DMS53 (cell line): ENCODE measurements at regions not wholly inside any gene's neighbourhood (a gene's known extent, or its start where the extent isn't known, plus 50 kb on each side); places are given as distances from the start of the nearest gene placed in this dataset.
A peak's percentile ranks its signal among the peaks of the same experiment; 100 is the strongest.
"Not testable (repeated sequence)": the region's sequence is repeated elsewhere in the genome, so short reads cannot be mapped to it uniquely, and the experiment has no call there.

Experiments used
- DNase-seq: peaks from one replicate; lab custom pipeline; 2025; lab: John Stamatoyannopoulos, UW

DNA sequence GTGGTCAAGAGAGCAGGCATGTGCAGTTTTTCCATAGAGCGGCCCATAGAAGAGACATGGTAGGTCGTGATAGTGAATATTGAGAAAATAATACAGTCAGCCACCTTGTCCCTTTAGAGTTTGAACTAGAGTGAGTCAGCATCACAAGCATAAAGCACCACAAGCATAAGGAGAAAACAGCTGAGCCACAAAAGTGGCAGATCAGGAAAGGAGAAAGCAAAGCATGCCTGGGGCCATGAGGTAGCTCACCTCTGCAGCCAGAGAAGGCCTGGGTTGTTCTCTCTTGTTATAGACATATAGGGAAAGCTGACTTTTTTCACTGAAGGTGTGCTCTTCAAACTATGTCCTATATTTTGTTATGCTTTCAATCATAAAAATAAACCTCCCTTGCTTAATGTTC lies 879.0 kb downstream of the DSC3 start:
- peak; percentile 11 for DNase-seq

DNA sequence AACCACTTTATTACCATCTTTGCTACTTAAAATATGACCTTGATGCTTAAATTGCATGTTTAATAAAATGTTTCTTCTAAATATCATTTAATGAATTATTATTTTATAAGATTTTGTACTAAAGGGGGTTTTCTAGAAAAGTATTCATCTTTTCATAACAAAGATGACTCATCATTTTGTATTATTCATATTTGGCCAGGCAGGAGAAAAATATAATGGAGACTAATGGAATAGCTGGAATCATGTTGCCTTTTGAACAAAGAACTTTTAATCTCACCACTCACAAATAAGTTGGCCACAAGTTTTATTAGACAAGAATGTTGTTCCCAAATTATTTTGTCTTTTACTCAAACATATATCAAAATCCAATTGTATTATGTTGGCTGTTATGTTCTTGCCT lies 882.4 kb downstream of the DSC3 start:
- DNase-seq = no peak

DNA sequence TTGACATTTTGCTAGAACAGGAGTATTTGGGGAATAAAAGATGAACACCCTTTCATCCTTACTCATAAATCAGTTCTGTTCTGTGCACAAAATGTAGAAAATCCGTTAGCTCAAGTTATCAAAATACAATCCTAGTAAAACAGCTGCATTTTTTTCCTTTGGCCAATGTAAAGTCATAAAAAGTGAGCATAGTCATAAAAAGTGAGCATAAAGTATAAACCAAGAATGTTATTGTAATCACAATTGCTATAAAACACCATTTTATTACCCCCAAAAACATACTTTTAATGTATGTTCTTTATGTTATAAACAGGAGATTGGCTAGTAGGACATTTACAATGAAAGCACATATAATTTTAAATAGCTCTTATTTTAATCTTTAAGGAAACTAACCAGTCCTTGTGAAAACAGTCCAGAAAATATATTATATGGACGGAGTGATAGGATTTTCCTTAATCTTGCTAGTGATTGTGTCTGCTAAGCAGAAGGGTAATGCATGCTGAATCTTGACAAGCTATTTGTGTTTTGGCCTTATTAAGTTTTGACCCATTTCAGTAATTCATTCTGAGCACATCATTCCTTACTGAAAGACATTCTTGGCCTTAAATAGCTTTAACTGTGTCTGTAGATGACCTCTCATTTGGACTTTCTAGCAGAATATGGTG lies 891.8 kb downstream of the DSC3 start:
- no peak for DNase-seq

DNA sequence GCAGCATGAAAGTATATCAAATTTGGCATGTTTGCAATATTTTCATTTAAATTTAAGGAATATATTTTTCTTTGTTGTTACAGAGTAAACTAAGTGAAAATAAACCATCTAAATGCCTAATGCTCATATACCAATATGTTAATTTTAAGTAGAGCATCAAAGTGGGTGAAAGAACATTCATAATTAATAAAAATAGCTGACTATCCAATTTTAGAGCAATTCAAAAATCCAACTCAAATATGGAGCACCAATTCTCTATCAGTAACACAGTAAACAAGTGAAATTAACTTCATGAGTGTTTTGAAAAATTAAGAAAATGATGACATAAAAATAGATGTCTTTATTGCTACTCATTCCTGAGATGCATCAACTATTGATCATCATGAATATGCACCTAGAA lies 893.0 kb downstream of the DSC3 start:
- DNase-seq = no peak

DNA sequence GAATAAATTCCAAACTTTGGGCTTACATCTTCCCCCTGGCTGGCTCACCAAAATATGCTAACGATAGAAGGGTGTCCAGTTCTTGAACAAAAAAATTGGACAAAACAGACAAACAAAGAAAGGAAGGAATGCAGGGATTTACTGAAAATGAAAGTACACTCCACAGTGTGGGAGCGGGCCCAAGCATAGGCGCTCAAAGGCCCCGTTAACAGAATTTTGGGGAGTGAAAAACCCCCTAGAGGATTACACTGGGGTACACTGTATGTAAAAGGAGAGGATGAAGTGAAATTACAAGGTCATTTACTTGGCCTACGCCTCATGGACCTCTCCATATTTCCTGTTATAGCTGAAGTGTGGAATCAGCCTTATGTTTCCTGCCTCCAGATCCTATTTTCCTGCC lies 899.7 kb downstream of the DSC3 start:
- no peak for DNase-seq

DNA sequence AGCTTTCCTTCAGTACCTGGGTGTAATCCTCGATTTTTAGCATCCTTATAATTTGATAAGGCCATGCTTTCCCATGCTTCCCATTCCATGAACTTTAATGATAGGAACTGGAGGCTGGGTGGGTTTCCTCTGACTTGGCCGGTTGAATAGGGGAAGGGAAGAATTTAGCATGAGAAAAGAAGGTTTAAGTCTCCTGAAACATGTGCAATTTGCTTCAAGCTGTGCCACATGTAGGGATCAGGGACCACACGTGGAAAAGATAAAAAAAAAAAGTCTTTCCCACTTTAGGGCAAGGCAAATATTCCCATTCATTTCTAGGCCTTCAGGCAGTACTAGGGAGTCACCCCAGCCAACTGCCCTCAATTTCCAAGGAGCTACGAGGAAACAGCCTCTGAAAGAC lies 900.3 kb downstream of the DSC3 start:
- no peak for DNase-seq

DNA sequence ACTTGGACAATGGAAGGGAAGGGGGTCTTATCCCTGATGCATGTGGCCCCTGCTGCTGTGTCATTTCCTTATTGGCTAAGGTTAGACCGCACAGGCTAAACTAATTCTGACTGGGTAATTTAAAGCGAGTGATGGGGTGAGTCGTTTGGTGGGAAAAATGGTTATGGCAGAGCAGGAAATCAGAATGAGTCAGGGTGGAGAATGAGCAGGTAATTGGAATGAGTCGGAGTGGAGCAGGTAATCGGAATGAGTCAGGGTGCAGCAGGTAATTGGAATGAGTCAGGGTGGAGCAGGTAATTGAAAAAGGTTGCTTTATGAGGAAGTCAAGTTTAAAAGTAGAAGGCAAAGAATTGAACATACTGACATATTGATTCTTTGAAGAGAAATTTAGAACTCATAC lies 901.0 kb downstream of the DSC3 start:
- not testable (repeated sequence) for DNase-seq

DNA sequence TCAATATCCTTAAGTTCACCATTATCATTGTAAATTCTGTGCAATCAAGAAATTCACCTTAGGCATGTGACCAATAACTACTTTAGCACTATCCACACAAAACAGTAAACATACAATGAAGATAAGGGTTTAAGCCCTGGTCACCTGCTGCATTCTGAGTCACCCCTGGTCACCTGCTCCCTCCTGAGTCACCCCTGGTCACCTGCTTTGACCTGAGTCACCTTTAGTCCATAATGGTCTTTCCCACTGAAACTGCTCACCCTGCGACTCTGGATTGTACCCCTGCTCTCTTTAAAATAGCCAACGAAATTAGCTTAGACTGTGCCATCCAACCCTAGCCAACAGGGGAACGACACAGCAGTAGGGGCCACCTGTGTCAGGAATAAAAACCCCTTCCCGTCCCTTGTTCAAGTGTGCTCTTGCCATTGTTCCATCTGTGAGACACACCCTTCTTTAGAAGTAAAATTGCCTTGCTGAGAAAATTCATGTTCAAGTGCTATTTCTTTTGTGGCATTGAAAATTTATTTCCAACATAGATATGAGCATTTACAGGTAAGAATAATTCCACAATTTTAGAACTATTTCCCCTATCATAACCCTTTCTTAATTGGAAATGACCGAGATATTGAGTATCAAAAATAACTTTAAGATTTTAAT lies 902.8 kb downstream of the DSC3 start:
- peak; percentile 58 for DNase-seq

DNA sequence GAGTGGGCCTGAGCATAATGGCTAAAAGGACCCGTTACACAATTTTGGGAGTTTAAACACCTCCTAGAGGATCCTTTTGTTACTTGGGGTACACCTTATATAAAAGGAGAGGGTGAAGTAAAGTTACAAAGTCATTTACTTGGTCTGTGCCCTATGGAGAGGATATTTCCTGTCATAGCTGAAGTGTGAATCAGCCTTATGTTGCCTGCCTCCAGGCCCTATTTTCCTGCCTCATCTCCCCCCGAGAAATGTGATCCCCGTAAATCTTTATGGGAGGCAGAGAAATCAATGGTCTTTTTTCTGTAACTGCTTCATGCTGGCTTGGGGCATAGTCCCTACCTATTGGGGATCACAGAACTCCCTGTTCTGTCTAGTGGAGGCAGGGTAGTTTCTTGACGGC lies 906.6 kb downstream of the DSC3 start:
- no peak for DNase-seq

DNA sequence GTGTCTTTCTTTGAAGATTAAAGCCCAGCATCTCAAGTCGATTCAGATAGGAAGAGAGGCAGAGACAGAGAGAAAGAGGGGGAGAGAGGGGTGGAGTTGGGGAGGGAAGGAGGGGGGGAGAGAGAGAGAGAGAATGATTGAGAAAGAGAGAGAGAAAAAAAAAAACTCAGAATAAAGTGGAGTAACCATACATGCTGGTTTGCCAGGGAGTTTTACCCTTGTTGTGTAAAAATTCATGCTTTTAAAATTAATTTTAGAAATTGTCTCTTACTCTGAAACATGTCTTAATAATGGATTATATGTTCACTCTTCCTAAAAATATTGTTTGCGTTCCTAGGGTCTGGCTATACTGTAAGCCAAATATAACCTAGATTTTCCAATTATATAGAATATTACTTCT lies 908.5 kb downstream of the DSC3 start:
- no peak for DNase-seq

DNA sequence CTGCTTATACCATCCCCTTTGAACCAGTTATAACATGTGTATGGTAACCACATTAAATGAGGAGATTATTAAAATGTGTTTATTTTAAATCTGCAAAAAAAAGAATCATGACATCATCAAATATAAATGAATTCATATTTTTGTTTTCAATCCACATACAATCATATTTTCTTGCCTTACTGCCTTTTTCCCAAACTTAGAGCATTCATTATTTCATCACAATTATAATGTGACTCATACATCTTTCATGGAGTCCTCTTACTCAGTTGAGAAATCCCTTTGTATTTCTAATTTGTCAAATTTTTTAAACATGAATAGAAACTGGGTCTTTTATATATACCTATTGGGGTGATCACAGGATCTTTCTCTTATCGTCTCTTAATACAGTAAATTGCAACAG lies 909.6 kb downstream of the DSC3 start:
- no peak for DNase-seq

DNA sequence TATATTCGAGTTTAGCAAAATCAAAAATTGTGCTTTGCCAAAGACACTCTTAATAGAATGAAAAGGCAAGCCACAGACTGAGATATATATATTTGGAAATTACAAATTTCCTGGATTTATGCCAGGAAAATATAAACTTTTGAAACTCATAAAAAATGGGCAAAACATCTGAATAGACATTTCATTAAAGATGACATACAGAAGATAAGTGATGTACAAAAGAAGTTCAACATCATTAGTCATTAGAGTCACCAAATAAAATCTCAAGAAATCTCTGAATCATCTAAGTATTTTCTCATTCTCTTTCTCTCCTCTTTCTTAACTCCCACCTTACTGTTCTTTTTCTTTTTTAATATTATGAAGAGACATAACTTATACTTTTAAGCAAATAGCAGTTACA lies 921.1 kb downstream of the DSC3 start:
- DNase-seq = no peak

DNA sequence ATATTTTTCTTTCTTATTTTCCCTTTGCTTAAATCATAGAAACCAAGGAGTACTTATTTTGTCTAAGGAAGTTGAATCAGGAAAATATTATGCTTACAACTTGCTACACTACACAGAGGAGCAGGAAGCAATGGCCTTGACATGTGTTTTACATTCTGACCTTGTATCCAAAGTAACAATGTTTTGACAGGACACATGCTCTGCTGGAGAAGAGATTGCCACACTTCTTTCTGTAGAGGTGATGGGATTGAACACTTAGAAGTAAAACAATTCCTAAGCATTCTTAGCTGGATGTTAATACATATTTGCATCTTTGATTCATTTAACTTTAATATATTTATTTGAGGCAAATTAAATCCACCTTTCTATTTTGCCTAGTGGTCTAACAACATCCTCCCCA lies 929.1 kb downstream of the DSC3 start:
- no peak for DNase-seq

DNA sequence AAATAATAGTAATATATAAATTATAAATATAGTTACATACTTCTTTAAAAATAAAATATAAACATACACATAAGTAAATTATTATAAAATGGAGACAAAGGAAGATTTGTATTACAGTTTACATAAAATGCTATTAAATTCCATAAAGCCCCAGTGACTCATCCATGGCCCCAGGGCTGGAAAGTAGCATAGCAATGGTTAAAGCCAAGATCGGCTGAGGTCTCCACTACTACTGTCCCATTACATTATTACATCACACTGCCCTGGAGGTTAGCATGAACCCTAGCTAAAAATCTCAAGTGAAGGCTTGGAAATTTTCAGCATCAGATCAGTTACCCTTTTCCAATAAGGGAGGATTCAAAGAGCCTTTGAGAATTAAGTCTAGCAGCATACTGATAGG lies 936.2 kb downstream of the DSC3 start:
- no peak for DNase-seq

DNA sequence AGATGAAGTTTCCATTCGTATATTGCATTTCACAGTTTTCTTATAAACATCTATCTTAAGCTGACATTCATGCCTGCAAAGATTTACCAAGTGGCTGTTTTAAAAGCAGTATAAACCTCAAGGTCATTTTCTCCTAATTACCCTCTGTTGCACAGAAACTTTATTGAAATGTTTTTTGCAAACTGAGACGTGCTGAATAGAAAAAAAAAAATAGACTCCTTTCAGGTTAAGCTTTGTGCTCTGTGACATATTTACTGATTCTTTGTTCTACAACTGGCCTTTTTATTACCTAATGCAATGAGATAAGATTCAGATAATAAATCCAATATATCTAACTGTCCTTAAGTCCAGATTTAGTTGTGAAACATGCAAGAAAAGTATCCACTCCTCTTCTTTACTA lies 938.7 kb downstream of the DSC3 start:
- no peak for DNase-seq

DNA sequence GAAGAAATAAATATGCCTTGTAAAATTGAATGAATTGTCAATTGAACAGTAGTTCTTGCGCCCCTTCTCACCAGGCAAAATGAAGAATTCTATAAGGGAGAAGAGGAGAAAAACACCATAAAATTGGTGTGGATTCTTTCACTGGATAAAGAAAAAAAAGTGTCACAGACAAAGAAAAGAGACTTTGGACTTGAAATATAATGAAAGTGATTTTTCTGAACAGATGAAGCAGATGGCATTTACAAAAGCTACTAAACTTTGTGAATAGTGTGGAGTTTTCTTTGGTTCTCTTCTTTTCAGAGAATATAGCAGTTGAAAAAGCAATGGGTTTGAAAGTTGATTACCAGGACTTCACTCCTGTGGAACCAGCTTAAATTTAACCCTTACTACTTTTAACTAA lies 945.7 kb downstream of the DSC3 start:
- DNase-seq = no peak

DNA sequence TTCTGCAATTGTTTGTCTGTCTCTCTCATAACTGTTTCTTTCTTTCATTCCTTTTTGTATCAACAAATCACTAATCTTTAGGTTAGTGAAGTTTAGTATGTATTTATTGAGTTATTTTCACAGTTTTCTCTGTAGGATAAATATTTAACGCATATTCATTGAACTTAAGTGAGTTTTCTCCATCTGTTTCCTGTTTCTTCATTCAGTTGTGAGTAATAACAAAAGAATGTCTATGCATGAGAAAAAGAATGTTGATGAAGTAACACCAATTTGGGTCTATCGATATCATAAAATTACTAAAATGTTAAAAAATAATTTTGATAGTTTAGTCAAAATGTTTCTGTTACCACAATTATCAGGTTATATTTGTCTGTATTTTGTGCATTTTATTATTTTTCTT lies 948.0 kb downstream of the DSC3 start:
- DNase-seq = peak; percentile 2

DNA sequence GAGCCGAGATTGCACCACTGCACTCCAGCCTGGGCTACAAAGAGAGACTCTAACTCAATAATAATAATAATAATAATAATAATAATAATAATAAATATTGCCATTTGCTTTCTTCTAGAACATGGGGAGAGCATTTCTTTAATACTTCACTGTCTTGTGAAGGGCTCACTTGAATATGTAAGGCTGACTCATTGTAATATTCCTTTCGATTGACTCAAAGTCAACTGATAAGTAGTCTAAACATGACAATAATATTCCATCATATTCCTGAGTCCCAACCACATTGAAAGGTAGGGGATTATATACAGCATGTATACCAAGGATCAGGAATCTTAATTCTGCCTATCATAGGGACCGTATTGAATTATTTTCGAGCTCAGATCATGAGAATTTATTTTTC lies 949.2 kb downstream of the DSC3 start:
- DNase-seq = no peak

DNA sequence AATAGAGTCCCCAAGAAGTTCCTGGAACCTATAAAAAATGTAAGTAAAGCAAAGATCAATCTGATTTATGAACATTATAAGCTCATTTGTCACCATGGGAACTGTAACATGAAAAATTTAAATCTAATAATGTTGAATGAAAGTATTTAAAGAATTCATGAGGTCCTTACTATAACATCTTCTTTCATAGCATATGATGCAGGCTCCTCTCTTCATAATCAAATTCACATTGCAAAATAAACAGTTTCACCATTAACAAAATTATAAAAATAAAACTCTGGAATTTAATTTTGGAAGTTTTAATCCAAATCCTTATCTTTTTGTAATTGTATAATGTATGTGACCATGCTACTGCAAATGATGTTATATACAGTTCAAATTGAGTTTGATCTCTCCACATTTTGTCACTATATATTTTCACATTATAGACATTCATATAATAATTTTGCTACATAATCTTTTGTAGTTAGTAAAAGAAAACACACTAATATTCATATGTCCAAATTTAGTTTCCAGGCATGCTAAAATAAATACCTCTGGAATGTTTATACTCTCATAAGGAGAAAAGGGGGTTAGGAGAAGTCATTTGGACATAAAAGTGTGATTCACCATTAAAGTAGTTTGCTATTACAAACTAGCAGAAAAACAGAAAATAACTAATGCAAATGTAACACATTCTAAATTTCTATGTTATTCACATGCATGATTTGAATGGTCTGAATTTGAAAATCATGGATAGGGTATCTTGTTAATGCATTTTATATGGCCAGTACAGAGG lies 954.1 kb downstream of the DSC3 start:
- no peak for DNase-seq

DNA sequence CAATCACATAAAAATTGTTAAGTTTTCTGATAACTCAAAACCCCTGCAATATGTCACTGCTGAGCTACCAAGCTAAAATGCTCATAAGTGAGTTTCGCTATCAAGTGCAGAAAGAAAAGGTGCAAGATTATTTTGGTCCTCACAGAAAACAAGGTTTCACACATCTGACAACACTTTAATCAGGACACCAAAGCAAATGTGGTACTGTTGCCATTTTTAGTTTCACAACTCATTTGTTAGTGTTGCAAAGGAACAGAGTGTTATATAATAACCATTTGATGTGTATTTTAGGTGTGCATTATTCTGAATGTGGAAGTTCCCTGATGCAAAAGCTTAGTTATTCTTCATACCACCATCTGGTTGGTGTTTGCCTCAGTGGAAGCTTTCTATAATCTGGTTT lies 956.2 kb downstream of the DSC3 start:
- DNase-seq = no peak

DNA sequence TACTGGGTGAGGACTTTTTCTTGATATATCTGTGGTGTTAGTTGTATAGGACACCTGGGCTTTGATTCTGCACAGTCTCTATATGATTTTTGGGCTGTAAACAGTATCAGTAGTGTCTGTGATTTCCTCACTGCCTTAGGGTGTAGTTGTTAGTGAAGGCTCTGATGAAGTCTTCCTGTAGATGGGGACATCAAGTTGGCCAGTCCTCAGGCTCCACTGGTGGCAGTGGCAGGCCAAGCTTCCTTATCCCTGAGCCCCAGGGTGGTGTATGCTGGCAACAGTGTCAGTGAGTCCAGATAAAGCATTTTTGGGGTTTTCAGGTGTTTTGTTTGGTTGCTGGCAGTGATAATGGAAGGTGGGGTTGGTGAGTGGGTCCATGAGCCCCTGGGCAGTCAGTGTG lies 961.4 kb downstream of the DSC3 start:
- no peak for DNase-seq

DNA sequence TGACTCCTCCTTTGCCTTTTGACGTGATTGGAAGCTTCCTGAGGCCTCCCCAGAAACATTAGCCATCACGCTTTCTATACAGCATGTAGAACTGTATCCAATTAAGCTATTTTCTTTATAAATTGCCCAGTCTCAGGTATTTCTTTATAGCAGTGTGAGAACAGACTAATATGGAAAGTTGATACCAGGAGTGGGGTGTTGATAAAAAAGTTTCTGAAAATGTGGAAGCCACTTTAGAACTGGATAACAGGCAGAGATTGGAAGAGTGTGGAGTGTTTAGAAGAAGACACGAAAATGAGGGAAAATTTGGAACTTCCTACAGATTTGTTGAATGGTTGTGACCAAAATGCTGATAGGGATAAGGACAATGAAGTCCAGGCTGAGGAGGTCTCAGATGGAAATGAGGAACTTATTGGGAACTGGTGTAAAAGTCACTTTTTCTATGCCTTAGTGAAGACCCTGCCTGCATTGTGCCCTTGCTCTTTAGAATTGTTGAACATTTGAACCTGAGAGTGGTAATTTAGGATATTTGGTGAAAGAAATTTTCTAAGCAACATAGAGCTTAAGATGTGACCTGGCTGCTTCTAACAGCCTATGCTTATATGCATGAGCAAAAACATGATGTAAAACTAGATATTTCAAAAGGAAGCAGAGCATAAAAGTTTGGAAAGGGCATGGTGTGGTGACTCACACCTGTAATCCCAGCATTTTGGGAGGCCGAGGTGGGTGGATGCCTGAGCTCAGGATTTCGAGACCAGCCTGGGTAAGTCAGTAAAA lies 969.7 kb downstream of the DSC3 start:
- DNase-seq = no peak

DNA sequence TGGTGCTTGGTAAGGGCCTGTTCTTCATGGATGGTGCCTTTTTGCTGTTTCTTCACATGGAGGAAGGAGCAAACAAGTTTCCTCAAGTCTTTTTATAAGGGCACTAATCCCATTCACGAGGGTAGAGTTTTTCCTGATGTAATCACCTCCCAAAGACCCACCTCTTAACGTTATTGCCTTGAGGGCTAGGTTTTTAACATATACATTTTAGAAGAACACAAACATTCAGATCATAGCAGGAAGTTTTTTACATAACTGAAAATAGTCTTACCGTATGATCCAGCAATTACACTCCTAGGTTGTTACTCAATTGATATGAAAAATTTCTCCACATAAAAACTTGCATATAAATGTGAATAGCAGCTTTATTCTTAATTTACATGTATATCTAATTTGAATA lies 976.3 kb downstream of the DSC3 start:
- DNase-seq = no peak
